ENCODE measurements at regions not wholly inside any gene's neighbourhood (a gene's known extent, or its start where the extent isn't known, plus 50 kb on each side); places are given as distances from the start of the nearest gene placed in this dataset.

GRCh38 chr4:136755531-136755916 is 776.8 kb downstream of the PCDH18 start:
- no peak for TF ChIP-seq POLR2A (IDR thresholded peaks at IDR 0.05; ENCODE audit: low read length)
- no peak for TF ChIP-seq GATA1 (IDR thresholded peaks at IDR 0.05; ENCODE audit: low read depth, low read length)

All from erythroblast (primary cell).